H9 (cell line): ENCODE measurements at regions not wholly inside any gene's neighbourhood (a gene's known extent, or its start where the extent isn't known, plus 50 kb on each side); places are given as distances from the start of the nearest gene placed in this dataset.

Experiments used
- DNase-seq: peaks from one replicate; pipeline ENCODE4 v3.0.0-alpha.2; 2017
- H2AFZ ChIP-seq: one replicate; pipeline ENCODE4 v1.6.1; 2013; ENCODE audit warnings: mild to moderate bottlenecking, low read length, control low read depth, moderate library complexity
- H2AK5ac ChIP-seq: 2 replicates; pipeline ENCODE4 v1.6.1; 2013; ENCODE audit warnings: low read length, control low read depth, mixed read lengths; ENCODE audit not compliant: insufficient read length
- H2BK120ac ChIP-seq: one replicate; pipeline ENCODE4 v1.6.1; 2013; ENCODE audit warnings: low read depth, mild to moderate bottlenecking, low read length, control low read depth, inconsistent platforms; ENCODE audit not compliant: poor library complexity, severe bottlenecking
- H2BK12ac ChIP-seq: 2 replicates; pipeline ENCODE4 v1.6.1; 2013; ENCODE audit warnings: low read length, control low read depth, mixed read lengths, low read depth; ENCODE audit not compliant: insufficient read length
- H2BK15ac ChIP-seq: 2 replicates; pipeline ENCODE4 v1.6.1; 2013; ENCODE audit warnings: low read depth, low read length, control low read depth
- H2BK20ac ChIP-seq: one replicate; pipeline ENCODE4 v1.6.1; 2013; ENCODE audit warnings: low read depth, mild to moderate bottlenecking, low read length, control low read depth, inconsistent platforms; ENCODE audit not compliant: poor library complexity, severe bottlenecking
- H2BK5ac ChIP-seq: 2 replicates; pipeline ENCODE4 v1.6.1; 2013; ENCODE audit warnings: low read length, control low read depth, mixed read lengths; ENCODE audit not compliant: insufficient read length
- H3K14ac ChIP-seq: 2 replicates; pipeline ENCODE4 v1.6.1; 2013; ENCODE audit warnings: low read length, control low read depth; ENCODE audit not compliant: insufficient read depth
- H3K18ac ChIP-seq: 2 replicates; pipeline ENCODE4 v1.6.1; 2013; ENCODE audit warnings: low read depth, mild to moderate bottlenecking, mixed read lengths, low read length, control low read depth; ENCODE audit not compliant: insufficient read length
- H3K23ac ChIP-seq: 2 replicates; pipeline ENCODE4 v1.6.1; 2013; ENCODE audit warnings: low read length, control low read depth, mixed read lengths, low read depth; ENCODE audit not compliant: insufficient read length
- H3K23me2 ChIP-seq: 2 replicates; pipeline ENCODE4 v1.6.1; 2013; ENCODE audit warnings: low read depth, mild to moderate bottlenecking, mixed read lengths, low read length, control low read depth; ENCODE audit not compliant: insufficient read length, poor library complexity, severe bottlenecking
- H3K27ac ChIP-seq: 2 replicates; pipeline ENCODE4 v1.5.1; 2013; ENCODE audit warnings: low read length, control low read depth, mixed read lengths, low read depth; ENCODE audit not compliant: insufficient read length
- H3K27me3 ChIP-seq: 2 replicates; pipeline ENCODE4 v1.6.1; 2013; ENCODE audit warnings: low read length, control low read depth, inconsistent platforms; ENCODE audit not compliant: insufficient read depth
- H3K4ac ChIP-seq: 2 replicates; pipeline ENCODE4 v1.6.1; 2013; ENCODE audit warnings: low read depth, mild to moderate bottlenecking, control low read depth, inconsistent platforms, low read length, moderate library complexity
- H3K4me1 ChIP-seq: 2 replicates; pipeline ENCODE4 v1.6.1; 2013; ENCODE audit warnings: low read length, control low read depth, inconsistent platforms; ENCODE audit not compliant: insufficient read depth
- H3K4me2 ChIP-seq: 2 replicates; pipeline ENCODE4 v1.6.1; 2013; ENCODE audit warnings: low read length, control low read depth, mixed read lengths; ENCODE audit not compliant: insufficient read length, insufficient read depth
- H3K56ac ChIP-seq: 2 replicates; pipeline ENCODE4 v1.6.1; 2013; ENCODE audit warnings: low read depth, mild to moderate bottlenecking, mixed read lengths, low read length, control low read depth; ENCODE audit not compliant: insufficient read length
- H3K79me1 ChIP-seq: 2 replicates; pipeline ENCODE4 v1.6.1; 2013; ENCODE audit warnings: low read depth, mild to moderate bottlenecking, moderate library complexity, low read length, control low read depth, inconsistent platforms; ENCODE audit not compliant: insufficient read depth, poor library complexity, severe bottlenecking
- H3K79me2 ChIP-seq: 2 replicates; pipeline ENCODE4 v1.6.1; 2013; ENCODE audit warnings: low read length, control low read depth, inconsistent platforms; ENCODE audit not compliant: insufficient read depth
- H3K9ac ChIP-seq: 2 replicates; pipeline ENCODE4 v1.6.1; 2013; ENCODE audit warnings: low read length, control low read depth, mixed read lengths; ENCODE audit not compliant: insufficient read length; ENCODE audit errors: extremely low read depth
- H3K9me3 ChIP-seq: one replicate; pipeline ENCODE4 v1.6.1; 2013; ENCODE audit warnings: low read depth, low read length, inconsistent platforms; ENCODE audit not compliant: control insufficient read depth
- H3T11ph ChIP-seq: one replicate; pipeline ENCODE4 v1.6.1; 2013; ENCODE audit warnings: mild to moderate bottlenecking, low read length, control low read depth, inconsistent platforms
- H4K20me1 ChIP-seq: one replicate; pipeline ENCODE4 v1.6.1; 2013; ENCODE audit not compliant: control insufficient read depth, insufficient read length, insufficient read depth
- H4K5ac ChIP-seq: 2 replicates; pipeline ENCODE4 v1.6.1; 2013; ENCODE audit warnings: low read depth, mild to moderate bottlenecking, mixed read lengths, low read length, control low read depth; ENCODE audit not compliant: insufficient read length
- H4K8ac ChIP-seq: replicated peaks from 2 replicates; pipeline ENCODE4 v1.6.1; 2013; ENCODE audit warnings: low read length, control low read depth, mixed read lengths, low read depth; ENCODE audit not compliant: insufficient read length
- H4K91ac ChIP-seq: 2 replicates; pipeline ENCODE4 v1.6.1; 2013; ENCODE audit warnings: low read depth, mild to moderate bottlenecking, moderate library complexity, mixed read lengths, low read length, control low read depth; ENCODE audit not compliant: insufficient read length
- H3K27ac Mint-ChIP-seq, 3 experiments: 2 replicates in 2 of 3; 3 replicates in 1 of 3; pipeline ENCODE4 v1.8.0; 2020 to 2021; ENCODE audit warnings: mixed read lengths in 3 of 3, mild to moderate bottlenecking in 1 of 3, moderate library complexity in 1 of 3
- H3K27me3 Mint-ChIP-seq: 2 replicates; pipeline ENCODE4 v1.8.0; 2021; ENCODE audit warnings: low read depth, mild to moderate bottlenecking, moderate library complexity, mixed read lengths
- H3K36me3 Mint-ChIP-seq, 3 experiments: 2 replicates in 2 of 3; 3 replicates in 1 of 3; pipeline ENCODE4 v1.8.0; 2020 to 2021; ENCODE audit warnings: low read depth in 3 of 3, mixed read lengths in 3 of 3; ENCODE audit not compliant: insufficient read depth in 1 of 3
- H3K4me1 Mint-ChIP-seq, 2 experiments: 2 replicates each; pipeline ENCODE4 v1.8.0; 2020; ENCODE audit warnings: mixed read lengths in 2 of 2
- H3K4me3 Mint-ChIP-seq, 2 experiments: 2 replicates in 1 of 2; 3 replicates in 1 of 2; pipeline ENCODE4 v1.8.0; 2020 to 2021; ENCODE audit warnings: mild to moderate bottlenecking in 2 of 2, mixed read lengths in 2 of 2, moderate library complexity in 1 of 2
- H3K9me3 Mint-ChIP-seq, 2 experiments: 2 replicates in 1 of 2; 3 replicates in 1 of 2; pipeline ENCODE4 v1.8.0; 2020; ENCODE audit warnings: mild to moderate bottlenecking in 2 of 2, mixed read lengths in 2 of 2, moderate library complexity in 1 of 2
- CTCF ChIP-seq: fragments of 200-600 bp; sonication (generic); conservative IDR thresholded peaks from 3 replicates; pipeline ENCODE4 v1.8.0; 2021; ENCODE audit warnings: antibody characterized with exemption, mild to moderate bottlenecking
- WGBS: extraction: QIAGEN DNeasy Blood & Tissue Kit; methylation state at CpG from one replicate; pipeline ENCODE4 v1.1.7; 2013; ENCODE audit warnings: missing lambda C conversion rate, low lambda C conversion rate, mixed read lengths; ENCODE audit not compliant: insufficient read length; ENCODE audit errors: extremely low coverage; 5-methylcytosine and 5-hydroxymethylcytosine counted together

- Histone ChIP-seq H3K27ac (no peak overlapping the region), H2BK12ac (no peak overlapping the region), H2BK5ac (no peak overlapping the region), H3K9ac (no peak overlapping the region), H3K23ac (no peak overlapping the region), H3K9me3 (no peaks in the 10 kb centered on the region), H2BK20ac (no peak overlapping the region), H4K8ac (no peak overlapping the region), H3T11ph (no peak overlapping the region), H3K27me3 (no peaks in the 10 kb centered on the region), H2AFZ (no peak overlapping the region), H2BK15ac (no peak overlapping the region), H2AK5ac (no peak overlapping the region), H3K23me2 (no peaks in the 10 kb centered on the region), H3K79me2 (no peaks in the 10 kb centered on the region), H3K79me1 (no peaks in the 10 kb centered on the region), H3K4ac (no peak overlapping the region), H3K14ac (no peak overlapping the region), H3K4me1 (no peaks in the 10 kb centered on the region), H4K5ac (no peak overlapping the region), H4K20me1 (no peaks in the 10 kb centered on the region), H3K4me2 (no peak overlapping the region), H3K18ac (no peak overlapping the region), H3K56ac (no peak overlapping the region), H4K91ac (no peak overlapping the region), H2BK120ac (no peak overlapping the region)
- no peak overlapping the region for H3K27ac Mint-ChIP-seq
- no peak overlapping the region for H3K4me3 Mint-ChIP-seq
- H3K36me3 Mint-ChIP-seq = no peaks in the 10 kb centered on the region
- no peaks in the 10 kb centered on the region for H3K4me1 Mint-ChIP-seq
- no peak for TF ChIP-seq CTCF
- DNase-seq = no peak
- no CpG with 5 or more reads among the region's 3 CpGs for WGBS
- H3K9me3 Mint-ChIP-seq = no peaks in the 10 kb centered on the region; a peak in 1 of 5 replicates
- no peaks in the 10 kb centered on the region; the same call in 1 of the 2 replicates for H3K27me3 Mint-ChIP-seq
Measured at GRCh38 chr16:48459167-48459566, 74.0 kb upstream of the SIAH1 start.
